ENCODE measurements at regions not wholly inside any gene's neighbourhood (a gene's known extent, or its start where the extent isn't known, plus 50 kb on each side); places are given as distances from the start of the nearest gene placed in this dataset.

GRCh38 chr12:105823810-105824209 is 314.9 kb downstream of the NUAK1 start:
- Histone ChIP-seq H3K9me2 (ENCODE audit: low read depth, low read length) (no peaks in the 10 kb centered on the region), H3K9ac (ENCODE audit: low read length) (no peak overlapping the region), H3F3A (ENCODE audit: insufficient read depth, low read length) (no peaks in the 10 kb centered on the region), H3K4me1 (ENCODE audit: insufficient read depth, low read length, severe bottlenecking) (no peaks in the 10 kb centered on the region), H4K20me1 (ENCODE audit: insufficient read depth, low read length) (no peaks in the 10 kb centered on the region), H3K27me3 (ENCODE audit: insufficient read depth, low read length) (no peaks in the 10 kb centered on the region), H2AFZ (ENCODE audit: low read length) (no peak overlapping the region), H3K79me2 (ENCODE audit: insufficient read depth, low read length) (no peaks in the 10 kb centered on the region), H3K36me3 (ENCODE audit: insufficient read depth, low read length) (no peaks in the 10 kb centered on the region), H3K4me2 (ENCODE audit: low read length) (no peak overlapping the region), H3K9me3 (ENCODE audit: low read length) (no peaks in the 10 kb centered on the region), H3K4me3 (ENCODE audit: low read depth, low read length, poor library complexity, severe bottlenecking) (no peak overlapping the region), H3K27ac (ENCODE audit: low read depth, low read length, poor library complexity, severe bottlenecking) (no peak overlapping the region)
- no peak for TF ChIP-seq CTCF (IDR thresholded peaks at IDR 0.05; ENCODE audit: low read length)
- TF ChIP-seq EZH2 (IDR thresholded peaks at IDR 0.05; ENCODE audit: borderline replicate concordance, low read length) = no peak

- TF ChIP-seq CTCF (IDR thresholded peaks at IDR 0.05; ENCODE audit: low read length) (no peak), EZH2 (IDR thresholded peaks at IDR 0.05; ENCODE audit: borderline replicate concordance, low read length) (no peak)
Observed at GRCh38 chr12:105825141-105825540, 313.6 kb downstream of the NUAK1 start.

GRCh38 chr12:105831372-105831771 is 307.4 kb downstream of the NUAK1 start:
- Histone ChIP-seq H3K27ac (ENCODE audit: low read depth, low read length, poor library complexity, severe bottlenecking) (no peak overlapping the region), H4K20me1 (ENCODE audit: insufficient read depth, low read length) (no peaks in the 10 kb centered on the region), H3K36me3 (ENCODE audit: insufficient read depth, low read length) (no peaks in the 10 kb centered on the region), H2AFZ (ENCODE audit: low read length) (no peak overlapping the region), H3K9me2 (ENCODE audit: low read depth, low read length) (no peaks in the 10 kb centered on the region), H3K4me2 (ENCODE audit: low read length) (no peak overlapping the region), H3F3A (ENCODE audit: insufficient read depth, low read length) (no peaks in the 10 kb centered on the region), H3K27me3 (ENCODE audit: insufficient read depth, low read length) (no peaks in the 10 kb centered on the region), H3K4me1 (ENCODE audit: insufficient read depth, low read length, severe bottlenecking) (no peaks in the 10 kb centered on the region), H3K4me3 (ENCODE audit: low read depth, low read length, poor library complexity, severe bottlenecking) (no peak overlapping the region), H3K9me3 (ENCODE audit: low read length) (no peaks in the 10 kb centered on the region), H3K9ac (ENCODE audit: low read length) (no peak overlapping the region), H3K79me2 (ENCODE audit: insufficient read depth, low read length) (no peaks in the 10 kb centered on the region)
- TF ChIP-seq EZH2 (IDR thresholded peaks at IDR 0.05; ENCODE audit: borderline replicate concordance, low read length) (no peak), CTCF (IDR thresholded peaks at IDR 0.05; ENCODE audit: low read length) (no peak)

More at GRCh38 chr12:105825141-105825540, 313.6 kb downstream of the NUAK1 start:
- H3K9me3 ChIP-seq (ENCODE audit: low read length) = no peaks in the 10 kb centered on the region
- no peak overlapping the region for H3K27ac ChIP-seq (ENCODE audit: low read depth, low read length, poor library complexity, severe bottlenecking)
- H3K36me3 ChIP-seq (ENCODE audit: insufficient read depth, low read length) = no peaks in the 10 kb centered on the region
- no peak overlapping the region for H3K4me3 ChIP-seq (ENCODE audit: low read depth, low read length, poor library complexity, severe bottlenecking)
- no peaks in the 10 kb centered on the region for H3K27me3 ChIP-seq (ENCODE audit: insufficient read depth, low read length)
- H3K79me2 ChIP-seq (ENCODE audit: insufficient read depth, low read length) = no peaks in the 10 kb centered on the region
- no peaks in the 10 kb centered on the region for H3K4me1 ChIP-seq (ENCODE audit: insufficient read depth, low read length, severe bottlenecking)
- H3K4me2 ChIP-seq (ENCODE audit: low read length) = no peak overlapping the region
- no peaks in the 10 kb centered on the region for H3F3A ChIP-seq (ENCODE audit: insufficient read depth, low read length)
- H4K20me1 ChIP-seq (ENCODE audit: insufficient read depth, low read length) = no peaks in the 10 kb centered on the region
- no peaks in the 10 kb centered on the region for H3K9me2 ChIP-seq (ENCODE audit: low read depth, low read length)
- H3K9ac ChIP-seq (ENCODE audit: low read length) = no peak overlapping the region
- H2AFZ ChIP-seq (ENCODE audit: low read length) = no peak overlapping the region

Measured in OCI-LY1 (cell line).